Lower leg skin (tissue), 3 donors: ENCODE measurements at regions not wholly inside any gene's neighbourhood (a gene's known extent, or its start where the extent isn't known, plus 50 kb on each side); places are given as distances from the start of the nearest gene placed in this dataset.

Source experiments
- POLR2A ChIP-seq, 2 donors: fragments of 450-650 bp; IDR thresholded peaks; one replicate each; pipeline ENCODE4 v1.6.1; 2016 to 2017; ENCODE audit warnings: antibody characterized with exemption in 2 of 2, mild to moderate bottlenecking in 1 of 2, moderate library complexity in 1 of 2
- TF ChIP-seq, protein P1 (sequence below), 3 donors: fragments of 450-650 bp; IDR thresholded peaks; one replicate each; pipeline ENCODE4 v1.5.1; 2016; ENCODE audit warnings: antibody characterized with exemption in 3 of 3, mild to moderate bottlenecking in 3 of 3, moderate library complexity in 2 of 3

DNA sequence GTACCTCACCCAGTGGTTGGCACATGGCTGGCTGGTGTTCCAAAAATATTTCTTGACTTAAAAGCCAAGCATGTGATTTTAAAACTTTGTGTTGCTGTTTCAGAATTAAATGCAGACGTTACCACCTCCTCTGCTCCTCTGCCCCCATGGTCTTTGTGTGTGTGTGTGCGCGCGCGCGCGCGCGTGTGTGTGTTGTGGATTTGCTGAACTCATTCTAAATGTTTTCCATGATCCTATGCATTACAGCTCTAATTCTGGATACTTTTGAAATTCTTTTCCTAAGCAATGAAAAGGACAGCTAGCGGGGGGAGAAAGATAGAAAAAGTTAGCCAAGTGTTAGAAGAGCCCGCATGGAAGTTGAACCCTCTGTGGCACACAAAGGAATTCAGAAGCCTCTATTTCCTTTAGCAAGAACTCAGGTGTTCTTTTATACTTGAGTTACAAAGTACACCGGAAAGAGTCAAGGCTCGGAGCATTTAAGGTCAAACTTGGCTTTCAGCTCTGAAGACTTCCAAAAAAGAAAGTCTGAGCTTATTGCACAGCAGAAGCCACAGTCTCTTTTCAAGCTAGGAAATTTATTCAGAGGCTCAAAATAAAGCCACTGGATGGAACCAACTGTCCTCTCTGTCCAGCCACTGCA lies 350.5 kb upstream of the TBL1XR1 start:
- TF ChIP-seq, protein P1, sequence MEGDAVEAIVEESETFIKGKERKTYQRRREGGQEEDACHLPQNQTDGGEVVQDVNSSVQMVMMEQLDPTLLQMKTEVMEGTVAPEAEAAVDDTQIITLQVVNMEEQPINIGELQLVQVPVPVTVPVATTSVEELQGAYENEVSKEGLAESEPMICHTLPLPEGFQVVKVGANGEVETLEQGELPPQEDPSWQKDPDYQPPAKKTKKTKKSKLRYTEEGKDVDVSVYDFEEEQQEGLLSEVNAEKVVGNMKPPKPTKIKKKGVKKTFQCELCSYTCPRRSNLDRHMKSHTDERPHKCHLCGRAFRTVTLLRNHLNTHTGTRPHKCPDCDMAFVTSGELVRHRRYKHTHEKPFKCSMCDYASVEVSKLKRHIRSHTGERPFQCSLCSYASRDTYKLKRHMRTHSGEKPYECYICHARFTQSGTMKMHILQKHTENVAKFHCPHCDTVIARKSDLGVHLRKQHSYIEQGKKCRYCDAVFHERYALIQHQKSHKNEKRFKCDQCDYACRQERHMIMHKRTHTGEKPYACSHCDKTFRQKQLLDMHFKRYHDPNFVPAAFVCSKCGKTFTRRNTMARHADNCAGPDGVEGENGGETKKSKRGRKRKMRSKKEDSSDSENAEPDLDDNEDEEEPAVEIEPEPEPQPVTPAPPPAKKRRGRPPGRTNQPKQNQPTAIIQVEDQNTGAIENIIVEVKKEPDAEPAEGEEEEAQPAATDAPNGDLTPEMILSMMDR (IDR thresholded peaks at IDR 0.05) = no peak
- no peak for TF ChIP-seq POLR2A (IDR thresholded peaks at IDR 0.05)
